Keratinocyte (primary cell): ENCODE measurements at regions not wholly inside any gene's neighbourhood (a gene's known extent, or its start where the extent isn't known, plus 50 kb on each side); places are given as distances from the start of the nearest gene placed in this dataset.

Experiments used
- EZH2 ChIP-seq: IDR thresholded peaks from one replicate; pipeline ENCODE4 v1.6.1; 2012; ENCODE audit warnings: inconsistent platforms, mild to moderate bottlenecking, low read length, moderate library complexity
- TF ChIP-seq, protein P1 (sequence below), 3 experiments: IDR thresholded peaks in 1 of 3; conservative IDR thresholded peaks in 1 of 3; optimal IDR thresholded peaks in 1 of 3; 2 replicates in 2 of 3; 3 replicates in 1 of 3; pipeline versions ENCODE3 to v1.5.1; 2011; ENCODE audit warnings: low read length in 3 of 3, mild to moderate bottlenecking in 3 of 3, moderate library complexity in 2 of 3, control low read depth in 1 of 3, inconsistent platforms in 1 of 3; ENCODE audit not compliant: insufficient read depth in 2 of 3; ENCODE audit errors: extremely low read depth in 1 of 3

DNA sequence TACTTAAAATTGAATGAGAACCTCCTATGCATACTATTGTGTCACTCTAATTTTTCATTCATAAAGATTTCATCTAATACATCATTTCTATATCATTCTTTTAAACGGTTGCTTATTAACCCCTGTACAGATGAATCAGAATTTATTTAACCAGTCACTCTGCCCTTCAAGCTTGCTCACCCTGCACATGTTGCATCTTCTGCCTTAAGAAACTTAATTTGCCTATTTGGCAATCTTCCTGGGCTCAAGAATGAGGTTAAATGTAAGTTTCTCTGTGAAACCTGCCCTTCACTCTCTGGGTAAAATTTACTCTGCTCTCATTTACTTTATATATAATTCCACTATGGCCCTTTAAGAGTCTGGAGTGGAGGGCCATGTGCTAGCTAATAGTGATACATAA, 434.7 kb upstream of the ZNF608 start:
- TF ChIP-seq, protein P1, sequence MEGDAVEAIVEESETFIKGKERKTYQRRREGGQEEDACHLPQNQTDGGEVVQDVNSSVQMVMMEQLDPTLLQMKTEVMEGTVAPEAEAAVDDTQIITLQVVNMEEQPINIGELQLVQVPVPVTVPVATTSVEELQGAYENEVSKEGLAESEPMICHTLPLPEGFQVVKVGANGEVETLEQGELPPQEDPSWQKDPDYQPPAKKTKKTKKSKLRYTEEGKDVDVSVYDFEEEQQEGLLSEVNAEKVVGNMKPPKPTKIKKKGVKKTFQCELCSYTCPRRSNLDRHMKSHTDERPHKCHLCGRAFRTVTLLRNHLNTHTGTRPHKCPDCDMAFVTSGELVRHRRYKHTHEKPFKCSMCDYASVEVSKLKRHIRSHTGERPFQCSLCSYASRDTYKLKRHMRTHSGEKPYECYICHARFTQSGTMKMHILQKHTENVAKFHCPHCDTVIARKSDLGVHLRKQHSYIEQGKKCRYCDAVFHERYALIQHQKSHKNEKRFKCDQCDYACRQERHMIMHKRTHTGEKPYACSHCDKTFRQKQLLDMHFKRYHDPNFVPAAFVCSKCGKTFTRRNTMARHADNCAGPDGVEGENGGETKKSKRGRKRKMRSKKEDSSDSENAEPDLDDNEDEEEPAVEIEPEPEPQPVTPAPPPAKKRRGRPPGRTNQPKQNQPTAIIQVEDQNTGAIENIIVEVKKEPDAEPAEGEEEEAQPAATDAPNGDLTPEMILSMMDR (optimal IDR thresholded peaks at IDR 0.05 in 1 of 3, IDR thresholded peaks at IDR 0.05 in 1 of 3, conservative IDR thresholded peaks at IDR 0.05 in 1 of 3; ENCODE audit: extremely low read depth in 1 of 3, insufficient read depth in 2 of 3, low read length in 3 of 3): no peak
- no peak for TF ChIP-seq EZH2
